IPS-NIHi11 (cell line): ENCODE measurements at regions not wholly inside any gene's neighbourhood (a gene's known extent, or its start where the extent isn't known, plus 50 kb on each side); places are given as distances from the start of the nearest gene placed in this dataset.

Experiments used
- DNase-seq: peaks from one replicate; pipeline ENCODE4 v3.0.0; 2012; ENCODE audit warnings: mixed read lengths, low spot score

- no peak for DNase-seq
These were observed 389.9 kb upstream of the ANXA10 start for GRCh38 chr4:167702391-167702790.

- no peak for DNase-seq
These were observed 380.8 kb upstream of the ANXA10 start for GRCh38 chr4:167711517-167711916.

- DNase-seq: no peak
These were observed 378.6 kb upstream of the ANXA10 start for GRCh38 chr4:167713756-167714155.

GRCh38 chr4:167715176-167715575 lies 377.2 kb upstream of the ANXA10 start:
- no peak for DNase-seq

DNA sequence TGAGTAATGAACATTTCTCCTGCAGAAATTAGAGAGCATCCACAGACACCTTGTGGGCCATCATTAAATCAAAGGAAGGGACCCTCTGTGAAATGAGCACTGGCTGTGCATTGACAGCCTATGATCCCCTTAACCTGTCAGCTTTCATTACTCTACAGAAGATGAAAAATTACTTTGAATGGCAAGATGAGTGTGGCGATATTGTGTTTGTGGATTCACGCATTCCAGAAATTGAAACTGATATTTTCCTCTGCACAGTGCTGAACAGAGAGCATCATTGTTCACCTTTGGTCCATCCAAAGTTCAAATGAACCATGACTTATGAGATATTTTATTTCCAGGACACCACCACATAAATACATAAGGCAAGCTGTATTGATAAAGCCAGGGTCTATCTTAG lies 374.8 kb upstream of the ANXA10 start:
- DNase-seq: no peak

GRCh38 chr4:167721617-167722486 lies 370.5 kb upstream of the ANXA10 start:
- DNase-seq: no peak

DNA sequence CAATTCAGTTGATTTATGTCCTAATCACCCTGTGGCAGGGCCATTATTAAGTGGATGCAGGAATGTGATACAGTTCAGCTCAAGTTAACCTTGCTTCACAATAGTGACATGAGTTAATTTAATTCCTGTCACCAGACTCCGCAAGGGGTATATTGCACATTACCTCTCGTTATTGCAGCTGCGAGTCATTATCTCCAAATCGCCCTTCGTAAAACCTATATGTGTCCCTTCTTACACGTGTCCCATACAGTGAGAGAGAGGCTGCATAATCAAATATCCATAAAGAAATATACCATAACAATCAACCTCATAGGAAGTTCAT lies 369.9 kb upstream of the ANXA10 start:
- DNase-seq: no peak

GRCh38 chr4:167724941-167725340 lies 367.4 kb upstream of the ANXA10 start:
- DNase-seq: no peak

- DNase-seq: no peak
These were observed 361.6 kb upstream of the ANXA10 start for GRCh38 chr4:167730769-167731168.

- DNase-seq: no peak
These were observed 347.2 kb upstream of the ANXA10 start for GRCh38 chr4:167745024-167745687.

GRCh38 chr4:167767281-167767680 lies 325.1 kb upstream of the ANXA10 start:
- no peak for DNase-seq

DNA sequence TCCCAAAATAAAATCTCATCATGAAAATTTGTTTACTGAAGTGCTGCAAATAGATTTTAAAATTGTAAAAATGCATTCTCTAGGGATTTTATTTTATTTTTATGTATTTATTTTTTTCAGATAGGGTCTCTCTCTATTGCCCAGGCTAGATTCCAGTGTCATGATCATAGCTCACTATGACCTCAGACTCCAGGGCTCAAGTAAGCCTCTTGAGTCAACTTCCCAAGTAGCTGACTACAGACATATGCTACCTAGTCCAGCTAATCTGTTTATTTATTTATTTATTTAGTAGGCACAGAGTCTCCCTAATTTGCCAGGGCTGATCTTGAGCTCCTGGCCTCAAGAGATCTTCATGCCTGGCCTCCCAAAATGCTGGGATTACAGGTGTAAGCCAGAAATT lies 317.7 kb upstream of the ANXA10 start:
- DNase-seq: no peak

DNA sequence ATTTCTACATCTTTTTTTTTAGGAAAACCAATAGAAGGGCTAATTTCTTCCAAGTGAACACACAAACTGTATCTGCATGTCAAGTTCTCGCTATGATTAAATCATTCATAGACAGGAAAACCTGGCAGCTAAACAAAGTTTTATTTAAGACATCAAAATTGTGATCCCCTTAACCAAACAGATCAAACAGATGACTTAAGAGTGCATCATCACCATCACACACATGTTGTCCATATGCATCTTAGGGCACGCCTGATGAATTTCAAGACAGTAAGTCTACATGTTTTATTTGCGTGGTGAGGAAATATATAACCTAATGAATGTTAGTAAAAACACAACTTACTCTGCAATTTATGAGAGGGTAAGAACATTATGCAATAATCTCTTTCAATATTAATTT lies 317.0 kb upstream of the ANXA10 start:
- no peak for DNase-seq

DNA sequence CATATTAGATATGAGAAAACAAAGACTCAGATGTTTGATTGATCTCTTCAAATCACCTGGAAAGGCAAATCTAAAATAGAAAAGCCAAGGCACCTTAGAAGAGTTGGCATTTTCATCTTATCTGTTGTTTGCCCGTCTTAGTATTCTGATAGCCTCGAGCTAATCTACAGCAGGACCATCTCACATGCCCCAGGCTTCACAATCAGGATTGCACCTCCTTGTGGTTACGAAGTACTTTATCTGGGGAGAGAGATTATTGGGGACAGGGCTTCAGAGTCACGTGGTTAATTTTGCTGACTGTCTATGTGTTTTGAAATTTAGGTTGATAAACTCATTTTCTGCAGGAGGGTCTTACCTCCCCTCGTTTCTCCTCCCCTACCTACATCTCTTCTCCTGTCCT lies 313.1 kb upstream of the ANXA10 start:
- no peak for DNase-seq

DNA sequence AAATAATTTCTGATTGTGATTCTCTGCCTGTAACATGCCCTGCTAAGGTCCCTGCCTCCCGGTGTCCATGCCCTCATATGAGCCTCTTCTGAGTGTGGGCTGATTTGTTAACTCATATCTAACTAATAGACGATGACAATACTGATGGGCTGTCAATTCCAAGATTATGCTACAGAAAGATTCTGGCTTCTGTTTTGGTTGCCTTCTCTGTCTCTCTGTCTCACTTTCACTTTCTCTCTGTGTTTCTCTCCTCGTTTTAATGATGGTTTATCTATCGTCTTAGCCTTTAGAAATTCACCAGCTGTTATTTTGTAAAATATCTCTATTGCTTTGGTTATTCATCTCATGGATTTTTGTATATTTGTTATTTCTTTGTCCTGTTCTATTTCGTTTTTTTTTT lies 312.5 kb upstream of the ANXA10 start:
- no peak for DNase-seq

DNA sequence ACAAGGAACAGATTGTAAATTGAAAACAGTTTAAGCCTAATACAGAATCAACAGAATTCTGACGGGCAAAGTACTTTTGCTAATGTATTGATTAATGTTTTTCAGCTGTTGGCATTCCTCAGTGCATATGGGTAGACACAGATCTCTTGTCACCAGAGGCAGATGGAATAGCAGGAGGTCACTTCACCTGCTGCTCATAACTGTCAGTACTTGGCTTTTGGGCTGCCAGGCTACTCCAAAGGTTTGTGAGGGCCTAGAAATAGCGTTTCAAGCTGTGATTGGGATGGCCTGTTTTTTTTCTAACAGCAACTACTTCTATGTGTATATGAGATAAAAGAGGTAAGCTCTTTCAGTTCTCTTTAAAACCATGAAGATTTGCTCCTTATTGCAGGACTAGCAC lies 307.5 kb upstream of the ANXA10 start:
- DNase-seq: no peak

DNA sequence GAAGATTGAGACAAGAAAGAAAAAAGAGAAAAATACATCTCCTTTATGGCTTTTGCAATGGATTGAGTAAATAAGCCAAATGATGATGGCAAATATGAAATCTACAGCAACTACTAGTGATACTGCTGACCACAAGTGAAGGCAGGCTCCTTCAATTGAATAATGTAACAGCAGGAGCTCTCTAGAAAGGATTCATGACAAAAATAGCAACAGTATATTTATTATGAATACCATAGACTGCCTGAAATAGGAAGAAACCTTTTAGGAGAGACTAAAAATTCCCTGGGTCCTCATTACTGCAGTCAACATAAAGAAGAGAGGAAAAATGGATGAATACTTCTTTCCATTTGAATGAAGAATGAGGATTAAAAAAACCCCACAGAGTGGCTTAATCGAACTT lies 306.8 kb upstream of the ANXA10 start:
- no peak for DNase-seq

- DNase-seq: no peak
These were observed 305.8 kb upstream of the ANXA10 start for GRCh38 chr4:167786504-167786903.

GRCh38 chr4:167787231-167787630 lies 305.1 kb upstream of the ANXA10 start:
- no peak for DNase-seq

- no peak for DNase-seq
These were observed 289.7 kb upstream of the ANXA10 start for GRCh38 chr4:167802463-167803212.

DNA sequence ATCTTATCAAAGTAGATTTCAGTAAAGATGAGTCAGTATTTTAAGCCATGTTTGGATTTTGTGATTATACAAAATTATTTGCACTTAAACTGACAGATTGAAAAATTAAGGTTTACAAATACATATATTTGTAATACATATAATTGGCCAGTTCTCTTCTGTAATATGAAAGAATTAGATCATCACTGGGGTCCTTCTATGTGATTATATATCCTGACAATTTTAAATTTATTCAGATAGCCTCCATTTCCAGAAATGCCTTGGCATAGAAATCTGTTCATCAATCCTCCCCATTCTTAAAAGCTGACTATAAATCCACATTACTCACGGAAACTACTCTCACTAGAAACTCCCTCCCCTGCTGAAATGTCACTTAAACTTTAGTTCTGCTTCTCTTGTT lies 280.4 kb upstream of the ANXA10 start:
- no peak for DNase-seq

DNA sequence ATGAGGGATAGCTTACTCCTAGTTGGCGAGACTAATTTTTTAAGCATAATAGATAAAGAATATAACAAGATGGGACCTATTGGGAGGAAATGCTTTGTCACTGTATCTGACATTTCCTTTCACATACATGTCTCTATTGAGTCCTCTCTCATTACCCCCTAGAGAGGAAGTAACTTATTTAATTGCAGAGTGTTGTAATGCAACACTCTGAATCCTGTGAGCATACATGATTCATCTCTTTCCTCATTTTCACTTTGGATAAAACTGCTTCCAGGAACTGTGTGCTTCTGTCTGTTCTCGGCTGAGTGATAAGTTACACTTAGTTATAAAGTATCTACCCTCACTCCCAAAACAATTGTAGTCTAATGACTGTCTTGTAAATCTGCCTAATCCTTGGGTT lies 266.1 kb upstream of the ANXA10 start:
- DNase-seq: no peak

DNA sequence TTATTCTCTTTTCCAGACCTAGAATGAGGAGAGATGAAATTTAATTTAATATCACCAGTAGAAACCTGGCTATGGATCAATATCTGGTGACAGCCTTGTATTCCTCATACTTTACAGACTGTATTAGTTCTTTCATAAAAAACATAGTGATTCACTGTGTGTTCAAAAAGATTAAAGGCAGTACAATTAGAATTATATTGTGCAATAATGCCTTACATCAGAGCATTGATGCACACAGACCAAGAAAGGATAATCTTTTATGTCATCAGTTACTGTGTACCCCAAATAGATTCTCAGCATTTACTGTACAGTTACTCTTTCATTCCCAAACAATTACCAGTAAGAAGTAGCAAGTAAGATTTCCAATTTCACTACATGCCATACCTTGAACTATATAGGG lies 260.5 kb upstream of the ANXA10 start:
- DNase-seq: no peak
